ENCODE measurements at regions not wholly inside any gene's neighbourhood (a gene's known extent, or its start where the extent isn't known, plus 50 kb on each side); places are given as distances from the start of the nearest gene placed in this dataset.

GRCh38 chr3:35849496-35849895, 210.2 kb downstream of the ARPP21 start:
- in situ Hi-C loops (cut with HindIII; ENCODE audit: low sequenced_read_pairs): no loop called here

- in situ Hi-C loops (cut with HindIII; ENCODE audit: low sequenced_read_pairs): no loop called here
These were observed 210.6 kb downstream of the ARPP21 start for GRCh38 chr3:35849963-35850362.

GRCh38 chr3:35857004-35857403, 217.7 kb downstream of the ARPP21 start:
- in situ Hi-C loops (cut with HindIII; ENCODE audit: low sequenced_read_pairs): no loop called here

GRCh38 chr3:35862057-35862456, 222.7 kb downstream of the ARPP21 start:
- in situ Hi-C loops (cut with HindIII; ENCODE audit: low sequenced_read_pairs): no loop called here

GRCh38 chr3:35864871-35865270, 225.5 kb downstream of the ARPP21 start:
- in situ Hi-C loops (cut with HindIII; ENCODE audit: low sequenced_read_pairs): no loop called here

- in situ Hi-C loops (cut with HindIII; ENCODE audit: low sequenced_read_pairs): no loop called here
These were observed 228.5 kb downstream of the ARPP21 start for GRCh38 chr3:35867791-35868190.

- in situ Hi-C loops (cut with HindIII; ENCODE audit: low sequenced_read_pairs): no loop called here
These were observed 231.7 kb downstream of the ARPP21 start for GRCh38 chr3:35871009-35871408.

GRCh38 chr3:35883929-35884328, 244.6 kb downstream of the ARPP21 start:
- in situ Hi-C loops (cut with HindIII; ENCODE audit: low sequenced_read_pairs): no loop called here

GRCh38 chr3:35894735-35895134, 255.4 kb downstream of the ARPP21 start:
- in situ Hi-C loops (cut with HindIII; ENCODE audit: low sequenced_read_pairs): no loop called here

- in situ Hi-C loops (cut with HindIII; ENCODE audit: low sequenced_read_pairs): no loop called here
These were observed 259.9 kb downstream of the ARPP21 start for GRCh38 chr3:35899245-35899644.

GRCh38 chr3:35900079-35900478, 260.8 kb downstream of the ARPP21 start:
- in situ Hi-C loops (cut with HindIII; ENCODE audit: low sequenced_read_pairs): loop anchor here (25.0 kb wide), 1 partner anchor 938 kb away; no protein-coding TSS in a partner anchor

- in situ Hi-C loops (cut with HindIII; ENCODE audit: low sequenced_read_pairs): loop anchor here (5.0 to 25.0 kb wide), 2 partner anchors 946 to 1021 kb away; no protein-coding TSS in a partner anchor
These were observed 269.3 kb downstream of the ARPP21 start for GRCh38 chr3:35908366-35909232.

- in situ Hi-C loops (cut with HindIII; ENCODE audit: low sequenced_read_pairs): loop anchor here (25.0 kb wide), 1 partner anchor 957 kb away; no protein-coding TSS in a partner anchor
These were observed 279.8 kb downstream of the ARPP21 start for GRCh38 chr3:35919160-35919559.

- in situ Hi-C loops (cut with HindIII; ENCODE audit: low sequenced_read_pairs): loop anchor here (25.0 kb wide), 1 partner anchor 959 kb away; no protein-coding TSS in a partner anchor
These were observed 282.4 kb downstream of the ARPP21 start for GRCh38 chr3:35921718-35922117.

GRCh38 chr3:35924070-35924469, 284.7 kb downstream of the ARPP21 start:
- in situ Hi-C loops (cut with HindIII; ENCODE audit: low sequenced_read_pairs): loop anchor here (25.0 kb wide), 1 partner anchor 962 kb away; no protein-coding TSS in a partner anchor

- in situ Hi-C loops (cut with HindIII; ENCODE audit: low sequenced_read_pairs): no loop called here
These were observed 288.1 kb downstream of the ARPP21 start for GRCh38 chr3:35927441-35927840.

- in situ Hi-C loops (cut with HindIII; ENCODE audit: low sequenced_read_pairs): no loop called here
These were observed 289.8 kb downstream of the ARPP21 start for GRCh38 chr3:35929158-35929557.

- in situ Hi-C loops (cut with HindIII; ENCODE audit: low sequenced_read_pairs): no loop called here
These were observed 292.5 kb downstream of the ARPP21 start for GRCh38 chr3:35931867-35932266.

- in situ Hi-C loops (cut with HindIII; ENCODE audit: low sequenced_read_pairs): no loop called here
These were observed 293.7 kb downstream of the ARPP21 start for GRCh38 chr3:35932995-35933394.

GRCh38 chr3:35936571-35936970, 297.2 kb downstream of the ARPP21 start:
- in situ Hi-C loops (cut with HindIII; ENCODE audit: low sequenced_read_pairs): no loop called here

- in situ Hi-C loops (cut with HindIII; ENCODE audit: low sequenced_read_pairs): no loop called here
These were observed 305.8 kb downstream of the ARPP21 start for GRCh38 chr3:35944926-35945710.
